Osteocyte (in vitro differentiated cells): ENCODE measurements at regions not wholly inside any gene's neighbourhood (a gene's known extent, or its start where the extent isn't known, plus 50 kb on each side); places are given as distances from the start of the nearest gene placed in this dataset.
"Not testable (repeated sequence)": the region's sequence is repeated elsewhere in the genome, so short reads cannot be mapped to it uniquely, and the experiment has no call there.

Experiments used
- DNase-seq: peaks from one replicate; pipeline ENCODE4 v3.0.0; 2021; ENCODE audit warnings: mixed read lengths; ENCODE audit not compliant: unreplicated experiment; ENCODE audit errors: extremely low spot score
- H3K27ac Mint-ChIP-seq: one replicate; pipeline ENCODE4 v1.8.0; 2021; ENCODE audit warnings: mild to moderate bottlenecking, mixed read lengths; ENCODE audit not compliant: unreplicated experiment
- H3K27me3 Mint-ChIP-seq: one replicate; pipeline ENCODE4 v1.8.0; 2021; ENCODE audit warnings: mixed read lengths; ENCODE audit not compliant: unreplicated experiment
- H3K36me3 Mint-ChIP-seq: one replicate; pipeline ENCODE4 v1.8.0; 2021; ENCODE audit warnings: mixed read lengths; ENCODE audit not compliant: unreplicated experiment
- H3K4me1 Mint-ChIP-seq: one replicate; pipeline ENCODE4 v1.8.0; 2021; ENCODE audit warnings: mixed read lengths; ENCODE audit not compliant: unreplicated experiment
- H3K4me3 Mint-ChIP-seq: one replicate; pipeline ENCODE4 v1.8.0; 2021; ENCODE audit warnings: mild to moderate bottlenecking, moderate library complexity, mixed read lengths; ENCODE audit not compliant: unreplicated experiment
- H3K9me3 Mint-ChIP-seq: one replicate; pipeline ENCODE4 v1.8.0; 2021; ENCODE audit warnings: mixed read lengths; ENCODE audit not compliant: unreplicated experiment
- TF ChIP-seq, protein P1 (sequence below): fragments of 200-600 bp; sonication (generic); IDR thresholded peaks from 2 replicates; pipeline ENCODE4 v1.5.0; 2021; ENCODE audit warnings: antibody characterized with exemption, mild to moderate bottlenecking, moderate library complexity

DNA sequence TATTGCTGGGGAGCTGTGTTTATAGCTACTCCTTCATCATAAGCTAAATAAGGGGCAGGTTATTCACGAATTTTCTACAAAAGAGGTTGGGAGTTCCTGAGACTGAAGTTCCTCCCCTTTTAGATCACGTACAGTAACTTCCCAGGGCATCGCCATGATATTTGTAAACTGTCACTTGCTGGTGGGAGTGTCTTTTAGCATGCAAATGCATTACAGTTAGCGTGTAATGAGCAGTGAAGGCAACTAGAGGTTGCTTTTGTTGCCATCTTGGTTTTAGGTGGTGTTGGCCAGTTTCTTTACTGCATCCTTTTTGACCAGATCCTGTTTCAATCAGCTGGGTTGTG, 64.4 kb downstream of the IL12A start:
- peaks cover 7% of the 10 kb centered on the region for H3K27me3 Mint-ChIP-seq
- H3K4me1 Mint-ChIP-seq, result peaks cover 4% of the 10 kb centered on the region
- H3K36me3 Mint-ChIP-seq, result no peaks in the 10 kb centered on the region
- TF ChIP-seq, protein P1, sequence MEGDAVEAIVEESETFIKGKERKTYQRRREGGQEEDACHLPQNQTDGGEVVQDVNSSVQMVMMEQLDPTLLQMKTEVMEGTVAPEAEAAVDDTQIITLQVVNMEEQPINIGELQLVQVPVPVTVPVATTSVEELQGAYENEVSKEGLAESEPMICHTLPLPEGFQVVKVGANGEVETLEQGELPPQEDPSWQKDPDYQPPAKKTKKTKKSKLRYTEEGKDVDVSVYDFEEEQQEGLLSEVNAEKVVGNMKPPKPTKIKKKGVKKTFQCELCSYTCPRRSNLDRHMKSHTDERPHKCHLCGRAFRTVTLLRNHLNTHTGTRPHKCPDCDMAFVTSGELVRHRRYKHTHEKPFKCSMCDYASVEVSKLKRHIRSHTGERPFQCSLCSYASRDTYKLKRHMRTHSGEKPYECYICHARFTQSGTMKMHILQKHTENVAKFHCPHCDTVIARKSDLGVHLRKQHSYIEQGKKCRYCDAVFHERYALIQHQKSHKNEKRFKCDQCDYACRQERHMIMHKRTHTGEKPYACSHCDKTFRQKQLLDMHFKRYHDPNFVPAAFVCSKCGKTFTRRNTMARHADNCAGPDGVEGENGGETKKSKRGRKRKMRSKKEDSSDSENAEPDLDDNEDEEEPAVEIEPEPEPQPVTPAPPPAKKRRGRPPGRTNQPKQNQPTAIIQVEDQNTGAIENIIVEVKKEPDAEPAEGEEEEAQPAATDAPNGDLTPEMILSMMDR, result no peak
- H3K27ac Mint-ChIP-seq, result no peak overlapping the region
- H3K4me3 Mint-ChIP-seq, result no peak overlapping the region
- H3K9me3 Mint-ChIP-seq, result no peaks in the 10 kb centered on the region
- no peak for DNase-seq

DNA sequence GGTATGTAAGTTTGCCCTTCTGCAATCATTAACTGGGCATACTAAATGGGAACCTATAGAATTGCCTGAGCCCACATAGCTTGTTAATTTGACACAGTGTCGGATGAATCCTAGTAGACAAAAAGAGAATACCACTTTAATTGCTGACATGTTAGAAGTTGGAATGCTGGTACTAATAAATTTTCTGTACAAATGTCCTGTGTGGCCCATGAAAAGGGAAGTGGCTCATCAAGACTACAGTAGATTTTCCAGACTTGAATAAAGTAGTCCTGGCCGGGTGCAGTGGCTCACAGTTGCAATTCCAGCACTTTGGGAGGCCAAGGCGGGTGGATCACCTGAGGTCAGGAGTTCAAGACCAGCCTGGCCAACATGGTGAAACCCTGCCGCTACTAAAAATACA, 66.2 kb downstream of the IL12A start:
- H3K27me3 Mint-ChIP-seq, H3K36me3 Mint-ChIP-seq, H3K4me1 Mint-ChIP-seq, DNase-seq, H3K9me3 Mint-ChIP-seq, H3K27ac Mint-ChIP-seq, H3K4me3 Mint-ChIP-seq: not testable (repeated sequence)

DNA sequence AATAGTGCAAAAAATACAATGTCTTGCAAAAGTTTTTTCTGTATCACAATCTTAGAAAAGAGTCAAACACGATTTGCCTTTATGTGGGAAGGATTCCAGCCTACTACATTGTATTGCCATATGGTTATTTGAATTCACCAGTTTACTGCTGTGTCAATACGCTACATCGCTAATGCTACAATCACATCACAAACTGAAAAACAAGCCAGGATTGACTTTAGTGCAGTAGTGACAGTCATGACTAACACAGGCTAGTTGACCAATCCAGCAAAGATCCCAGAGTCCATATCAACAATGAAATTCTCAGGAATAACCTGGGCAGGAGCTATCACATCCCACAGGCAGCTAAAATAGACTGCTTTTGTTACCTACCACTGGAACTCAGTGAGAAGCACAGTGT, 67.0 kb downstream of the IL12A start:
- Mint-ChIP-seq H3K27ac (no peak overlapping the region), H3K36me3 (no peaks in the 10 kb centered on the region), H3K27me3 (peaks cover 7% of the 10 kb centered on the region), H3K4me3 (no peak overlapping the region), H3K4me1 (no peaks in the 10 kb centered on the region), H3K9me3 (no peaks in the 10 kb centered on the region)
- TF ChIP-seq, protein P1, result no peak
- no peak for DNase-seq

DNA sequence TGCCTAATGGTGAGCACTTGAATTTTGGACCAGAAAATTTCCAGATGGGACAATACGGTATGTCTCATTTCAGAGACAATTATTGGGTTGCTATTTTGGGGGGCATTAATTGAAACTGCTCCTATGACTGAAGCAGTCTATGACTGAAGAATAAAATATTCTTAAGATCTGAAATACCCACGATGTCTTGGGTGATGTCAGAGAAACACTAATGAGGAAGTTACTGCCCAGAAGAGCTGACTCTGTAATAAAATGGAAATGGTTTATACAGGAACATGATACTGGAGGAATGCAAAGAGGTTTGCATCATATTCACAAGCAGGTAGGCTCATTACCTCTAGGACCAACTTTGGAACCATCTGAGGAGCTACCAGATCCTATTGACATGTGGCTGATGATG, 68.7 kb downstream of the IL12A start:
- no peaks in the 10 kb centered on the region for H3K36me3 Mint-ChIP-seq
- H3K27me3 Mint-ChIP-seq, result peaks cover 7% of the 10 kb centered on the region

DNA sequence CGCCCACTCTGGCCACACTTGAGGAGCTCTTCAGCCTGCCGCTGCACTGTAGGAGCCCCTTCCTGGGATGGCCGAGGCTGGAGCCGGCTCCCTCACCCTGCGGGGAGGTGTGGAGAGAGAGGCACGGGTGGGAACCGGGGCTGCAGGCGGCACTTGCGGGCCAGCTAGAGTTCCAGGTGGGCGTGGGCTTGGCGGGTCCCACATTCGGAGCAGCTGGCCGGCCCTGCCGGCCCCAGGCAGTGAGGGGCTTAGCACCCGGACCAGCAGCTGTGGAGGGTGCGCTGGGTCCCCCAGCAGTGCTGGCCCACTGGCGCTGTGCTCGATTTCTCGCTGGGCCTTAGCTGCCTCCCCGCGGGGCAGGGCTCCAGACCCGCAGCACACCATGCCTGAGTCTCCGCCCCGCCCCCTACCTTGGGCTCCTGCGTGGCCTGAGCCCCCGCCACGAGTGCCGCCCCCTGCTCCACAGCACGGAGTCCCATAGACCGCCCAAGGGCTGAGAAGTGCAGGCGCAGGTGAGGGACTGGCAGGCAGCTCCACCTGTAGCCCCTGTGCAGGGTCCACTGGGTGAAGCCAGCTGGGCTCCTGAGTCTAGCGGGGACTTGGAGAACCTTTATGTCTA, 71.9 kb downstream of the IL12A start:
- H3K4me3 Mint-ChIP-seq, result no peak overlapping the region
- no peaks in the 10 kb centered on the region for H3K9me3 Mint-ChIP-seq
- TF ChIP-seq, protein P1, result no peak

More for the DNA sequence above, 68.7 kb downstream of the IL12A start:
- TF ChIP-seq, protein P1, result no peak
- Mint-ChIP-seq H3K9me3 (no peaks in the 10 kb centered on the region), H3K4me1 (no peaks in the 10 kb centered on the region), H3K27ac (no peak overlapping the region), H3K4me3 (no peak overlapping the region)
- no peak for DNase-seq

DNA sequence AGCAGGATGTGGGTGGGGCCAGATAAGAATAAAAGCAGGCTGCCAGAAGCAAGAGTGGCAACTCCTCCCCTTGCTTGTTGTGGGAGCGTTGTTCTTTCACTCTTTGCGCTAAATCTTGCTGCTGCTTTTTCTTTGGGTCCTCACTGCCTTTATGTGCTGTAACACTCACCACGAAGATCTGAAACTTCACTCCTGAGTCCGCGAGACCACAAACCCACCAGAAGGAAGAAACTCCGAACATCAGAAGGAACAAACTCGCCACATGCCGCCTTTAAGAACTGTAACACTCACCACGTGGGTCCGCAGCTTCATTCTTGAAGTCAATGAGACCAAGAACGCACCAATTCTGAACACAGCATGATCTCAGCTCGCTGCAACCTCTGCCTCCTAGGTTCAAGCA, 72.9 kb downstream of the IL12A start:
- Mint-ChIP-seq H3K36me3 (no peaks in the 10 kb centered on the region), H3K4me1 (no peaks in the 10 kb centered on the region), H3K27me3 (peaks cover 7% of the 10 kb centered on the region)

More for the DNA sequence above, 71.9 kb downstream of the IL12A start:
- H3K27ac Mint-ChIP-seq, result no peak overlapping the region
- DNase-seq, result peak; percentile 86
- no peaks in the 10 kb centered on the region for H3K4me1 Mint-ChIP-seq
- H3K27me3 Mint-ChIP-seq, result peaks cover 7% of the 10 kb centered on the region
- no peaks in the 10 kb centered on the region for H3K36me3 Mint-ChIP-seq

More for the DNA sequence above, 72.9 kb downstream of the IL12A start:
- Mint-ChIP-seq H3K9me3 (no peaks in the 10 kb centered on the region), H3K4me3 (no peak overlapping the region), H3K27ac (no peak overlapping the region)
- DNase-seq, result no peak
- TF ChIP-seq, protein P1, result no peak
